ENCODE measurements at regions not wholly inside any gene's neighbourhood (a gene's known extent, or its start where the extent isn't known, plus 50 kb on each side); places are given as distances from the start of the nearest gene placed in this dataset.
"Not testable (repeated sequence)": the region's sequence is repeated elsewhere in the genome, so short reads cannot be mapped to it uniquely, and the experiment has no call there.

DNA sequence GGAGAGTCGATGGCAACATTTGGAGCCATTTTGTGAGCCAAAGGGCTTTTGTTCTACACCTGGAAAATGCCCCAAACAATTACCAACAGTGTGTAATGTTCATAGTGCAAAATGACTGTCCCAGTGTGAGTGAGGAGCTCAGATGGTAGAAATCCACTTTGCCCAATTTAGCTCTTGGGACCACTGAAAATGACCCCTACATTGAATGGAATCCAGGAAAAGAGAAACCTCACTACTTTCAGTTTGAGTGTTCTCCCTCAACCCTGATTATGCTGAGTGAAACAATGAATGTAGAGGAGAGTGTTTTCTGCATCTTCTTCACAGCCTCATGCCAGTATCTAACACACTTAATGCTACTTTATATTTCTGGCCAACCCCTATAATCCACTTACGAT is 84.9 kb upstream of the NRN1 start:
- Mint-ChIP-seq H3K27me3 (peaks cover 22% of the 10 kb centered on the region), H3K27ac (no peak overlapping the region), H3K4me1 (no peaks in the 10 kb centered on the region), H3K4me3 (no peak overlapping the region), H3K36me3 (ENCODE audit: low read depth) (no peaks in the 10 kb centered on the region), H3K9me3 (no peaks in the 10 kb centered on the region)
- ChIA-PET CTCF (no interaction called here), POLR2A (no interaction called here)
- DNase-seq = no peak

DNA sequence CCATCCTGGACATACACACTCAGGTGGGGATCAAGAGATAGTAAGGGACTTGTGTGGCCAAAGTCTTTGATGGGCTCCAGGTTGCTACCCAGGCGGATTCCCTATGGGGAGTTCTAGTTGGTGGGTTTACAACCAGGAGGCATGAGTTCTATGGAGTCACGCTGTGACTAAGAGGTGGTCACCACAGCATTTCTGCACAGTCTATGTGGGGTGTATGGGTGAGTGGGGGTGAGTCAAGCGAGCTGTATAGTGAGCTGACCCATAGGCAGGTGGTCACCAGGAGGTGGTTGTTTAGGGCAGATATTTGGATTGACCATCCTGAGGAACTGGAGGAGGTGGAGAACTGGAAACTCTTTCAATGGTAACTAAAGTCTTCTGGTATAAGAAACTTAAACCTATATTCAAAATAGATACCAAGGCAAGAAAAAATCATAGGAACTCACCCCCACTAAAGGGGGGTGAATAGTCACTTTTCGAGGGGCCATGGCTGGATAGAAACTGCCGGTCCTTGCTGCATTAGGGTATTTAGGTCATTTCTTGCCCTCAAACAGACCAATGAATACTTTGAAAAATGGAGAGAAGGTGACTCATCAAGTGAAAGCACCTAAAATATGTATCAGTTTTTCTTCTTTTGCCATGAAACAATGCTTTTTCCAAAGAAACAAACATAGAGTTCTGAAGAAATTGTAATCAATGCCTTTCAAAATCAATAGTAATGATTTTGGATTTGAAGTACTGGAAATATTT is 84.3 kb upstream of the NRN1 start:
- ChIA-PET CTCF (no interaction called here), POLR2A (no interaction called here)
- no peak for DNase-seq

DNA sequence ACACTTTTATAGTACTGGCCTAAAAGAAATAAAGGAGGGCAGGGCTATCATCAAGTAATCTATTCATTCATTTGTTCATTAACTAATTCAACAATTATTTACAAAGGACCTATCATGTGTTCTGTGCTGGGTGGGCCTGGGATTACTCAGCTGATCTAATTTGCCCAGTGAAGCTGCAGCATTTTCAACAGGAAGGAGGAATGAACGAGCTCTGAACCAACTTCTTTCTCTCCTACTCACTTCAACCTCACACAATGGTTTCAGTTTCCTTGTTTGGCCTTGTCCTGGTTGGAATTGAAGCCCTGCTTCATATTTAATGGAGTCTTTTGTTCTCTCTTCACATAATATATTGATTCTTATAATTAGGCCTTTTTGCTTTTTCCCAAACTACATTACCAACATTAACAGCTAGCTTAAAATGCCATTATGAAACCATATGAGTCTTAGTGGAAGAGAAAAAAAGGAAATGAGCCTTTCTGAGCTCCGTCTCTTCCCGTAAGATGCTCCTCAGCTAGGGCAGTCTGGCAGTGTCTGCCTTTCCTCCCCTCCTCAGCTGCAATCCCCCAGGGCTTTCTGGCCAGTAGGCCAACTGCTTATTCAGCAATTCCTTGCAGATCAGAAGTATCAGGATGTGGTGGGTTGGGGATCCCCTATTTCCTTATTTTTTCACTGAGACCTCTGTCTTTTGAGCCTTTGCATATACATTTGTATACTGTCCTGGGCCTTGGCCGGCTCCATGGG is 79.4 kb upstream of the NRN1 start:
- DNase-seq = no peak
- Mint-ChIP-seq H3K9me3 (peaks cover 3% of the 10 kb centered on the region), H3K36me3 (ENCODE audit: low read depth) (no peaks in the 10 kb centered on the region), H3K27me3 (peaks cover 14% of the 10 kb centered on the region), H3K27ac (no peak overlapping the region), H3K4me1 (no peaks in the 10 kb centered on the region), H3K4me3 (no peak overlapping the region)
- CTCF ChIA-PET = no interaction called here
- POLR2A ChIA-PET = no interaction called here

More for the DNA sequence above, 84.3 kb upstream of the NRN1 start:
- no peaks in the 10 kb centered on the region for H3K36me3 Mint-ChIP-seq (ENCODE audit: low read depth)
- H3K4me3 Mint-ChIP-seq = no peak overlapping the region
- H3K27ac Mint-ChIP-seq = no peak overlapping the region
- H3K4me1 Mint-ChIP-seq = no peaks in the 10 kb centered on the region
- no peaks in the 10 kb centered on the region for H3K9me3 Mint-ChIP-seq
- H3K27me3 Mint-ChIP-seq = peaks cover 22% of the 10 kb centered on the region

DNA sequence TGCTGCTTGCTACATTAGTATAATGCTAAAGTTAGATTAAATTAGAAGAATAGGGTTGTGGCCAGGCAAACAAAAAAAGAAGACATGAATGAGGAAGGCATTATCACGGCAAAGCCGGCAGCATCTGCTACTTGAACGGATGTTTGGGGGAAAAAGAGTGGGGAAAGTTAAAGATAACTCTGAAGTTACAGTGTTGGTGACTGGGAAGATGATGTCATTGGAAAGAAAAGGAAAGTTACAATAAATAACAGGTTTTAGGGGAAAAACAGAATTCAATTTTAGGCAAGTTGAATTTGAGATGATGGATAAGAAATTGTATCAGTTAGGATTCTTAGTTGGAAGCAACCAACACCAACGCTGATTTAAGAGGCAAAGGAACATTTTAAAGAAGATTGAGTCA is 74.2 kb upstream of the NRN1 start:
- no peak overlapping the region for H3K4me3 Mint-ChIP-seq
- CTCF ChIA-PET = no interaction called here
- no peaks in the 10 kb centered on the region for H3K36me3 Mint-ChIP-seq (ENCODE audit: low read depth)
- H3K9me3 Mint-ChIP-seq = peaks cover 6% of the 10 kb centered on the region
- peaks cover 20% of the 10 kb centered on the region for H3K27me3 Mint-ChIP-seq
- no peak overlapping the region for H3K27ac Mint-ChIP-seq
- no peaks in the 10 kb centered on the region for H3K4me1 Mint-ChIP-seq
- DNase-seq = no peak
- POLR2A ChIA-PET = no interaction called here

DNA sequence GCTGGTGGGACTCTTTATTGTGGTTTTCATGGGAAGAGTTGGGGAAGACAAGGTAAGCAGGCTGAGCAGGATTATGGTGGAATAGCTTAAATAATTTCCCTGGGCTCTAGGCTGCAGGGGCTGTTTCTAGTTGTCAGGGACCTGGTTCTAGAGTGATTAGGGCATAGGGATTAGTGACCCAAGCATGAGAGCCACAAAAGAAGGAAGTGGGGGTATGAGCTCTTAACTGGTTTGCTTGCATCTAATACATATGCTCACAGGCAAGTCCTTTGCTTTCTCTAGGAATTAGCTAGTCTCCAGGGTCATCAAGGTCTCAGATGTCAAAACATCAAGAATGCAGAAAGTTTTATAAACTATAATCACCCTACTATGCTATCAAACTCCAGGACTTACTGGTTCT is 67.5 kb upstream of the NRN1 start:
- H3K27ac Mint-ChIP-seq = no peak overlapping the region
- H3K4me3 Mint-ChIP-seq = no peak overlapping the region
- POLR2A ChIA-PET = no interaction called here
- H3K27me3 Mint-ChIP-seq = peaks cover 34% of the 10 kb centered on the region
- H3K9me3 Mint-ChIP-seq = no peaks in the 10 kb centered on the region
- no peaks in the 10 kb centered on the region for H3K4me1 Mint-ChIP-seq
- H3K36me3 Mint-ChIP-seq (ENCODE audit: low read depth) = no peaks in the 10 kb centered on the region
- DNase-seq = no peak
- CTCF ChIA-PET = interaction anchor here (0.7 kb wide), 1 partner anchor 424 kb away, joined by 3 read pairs; no protein-coding TSS in a partner anchor

DNA sequence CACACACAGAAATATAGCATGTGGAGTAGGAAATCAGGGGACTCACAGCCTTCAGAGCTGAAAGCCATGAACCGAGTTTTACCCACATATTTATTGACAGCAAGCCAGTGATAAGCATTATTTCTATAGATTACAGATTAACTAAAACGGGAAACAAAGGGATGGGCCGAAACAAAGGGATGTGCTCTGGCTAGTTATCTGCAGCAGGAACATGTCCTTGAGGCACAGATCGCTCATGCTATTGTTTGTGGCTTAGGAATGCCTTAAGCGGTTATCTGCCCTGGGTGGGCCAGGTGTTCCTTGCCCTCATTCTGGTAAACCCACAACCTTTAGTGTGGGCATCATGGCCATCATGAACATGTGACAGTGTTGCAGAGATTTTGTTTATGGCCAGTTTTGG is 61.4 kb upstream of the NRN1 start:
- DNase-seq; H3K9me3 Mint-ChIP-seq; H3K4me3 Mint-ChIP-seq; POLR2A ChIA-PET; CTCF ChIA-PET; H3K36me3 Mint-ChIP-seq (ENCODE audit: low read depth); H3K4me1 Mint-ChIP-seq; H3K27ac Mint-ChIP-seq: not testable (repeated sequence)
- peaks cover 21% of the 10 kb centered on the region for H3K27me3 Mint-ChIP-seq

DNA sequence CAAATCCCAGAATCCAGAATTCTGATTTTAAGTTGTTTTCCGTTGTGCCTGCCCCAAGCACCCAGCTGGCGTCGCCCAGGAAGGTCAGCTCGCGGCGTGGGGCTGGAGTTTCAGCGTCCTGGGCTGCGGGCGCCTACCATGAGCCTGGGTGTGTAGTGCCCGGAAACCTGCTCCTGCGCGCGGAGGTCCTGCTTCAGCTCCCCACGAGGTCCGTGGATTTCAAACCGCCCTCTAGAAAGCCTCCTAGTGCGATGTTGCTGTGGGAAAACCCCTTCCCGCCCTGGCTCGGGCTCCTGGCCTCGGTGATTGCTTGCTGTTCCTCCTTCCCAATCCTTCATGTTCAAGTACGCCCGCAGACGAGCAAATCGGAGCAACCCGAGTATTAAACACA is 51.3 kb upstream of the NRN1 start:
- no peaks in the 10 kb centered on the region for H3K4me1 Mint-ChIP-seq
- no peaks in the 10 kb centered on the region for H3K9me3 Mint-ChIP-seq
- no peak overlapping the region for H3K27ac Mint-ChIP-seq
- H3K27me3 Mint-ChIP-seq = peaks cover 15% of the 10 kb centered on the region
- no peak overlapping the region for H3K4me3 Mint-ChIP-seq
- H3K36me3 Mint-ChIP-seq (ENCODE audit: low read depth) = no peaks in the 10 kb centered on the region
- CTCF ChIA-PET = interaction anchor here (0.6 to 1.3 kb wide), 3 partner anchors 9 to 759 kb away, joined by 3 to 6 read pairs (median 3); no protein-coding TSS in a partner anchor
- POLR2A ChIA-PET = no interaction called here
- no peak for DNase-seq

DNA sequence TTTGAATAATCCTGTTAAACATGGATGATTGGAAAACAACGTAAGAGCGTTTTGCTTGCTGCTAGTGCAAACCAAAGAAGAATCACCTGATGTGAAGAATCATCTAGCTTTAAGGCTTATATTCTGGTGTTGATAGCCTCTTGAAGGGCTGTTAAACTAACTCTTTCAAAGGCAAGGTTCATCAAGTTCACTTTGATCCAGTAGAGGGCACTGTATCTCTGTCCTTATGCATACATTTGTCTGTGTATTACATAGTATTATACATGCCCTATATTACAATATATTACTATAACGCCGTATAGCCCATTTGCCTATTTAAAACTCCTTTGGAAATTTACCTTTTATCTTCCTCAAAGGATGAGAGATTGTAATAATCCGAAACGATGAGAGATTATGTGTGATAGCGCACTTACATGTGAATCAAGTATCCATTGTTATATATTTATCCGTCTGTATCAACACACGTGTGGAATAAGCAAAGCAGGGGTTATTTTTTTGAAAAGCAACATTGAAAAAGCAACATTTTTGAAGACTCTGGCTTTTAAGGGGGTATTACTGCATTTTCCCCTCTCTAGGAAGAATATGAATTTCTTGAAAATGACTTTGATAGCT is 50.8 kb upstream of the NRN1 start:
- DNase-seq = peak; percentile 39
- no peak overlapping the region for H3K4me3 Mint-ChIP-seq

More for the DNA sequence above, 50.8 kb upstream of the NRN1 start:
- CTCF ChIA-PET = interaction anchor here (0.6 to 1.3 kb wide), 3 partner anchors 9 to 759 kb away, joined by 3 to 6 read pairs (median 3); no protein-coding TSS in a partner anchor
- Mint-ChIP-seq H3K27me3 (peaks cover 15% of the 10 kb centered on the region), H3K27ac (no peak overlapping the region), H3K36me3 (ENCODE audit: low read depth) (no peaks in the 10 kb centered on the region), H3K9me3 (no peaks in the 10 kb centered on the region), H3K4me1 (no peaks in the 10 kb centered on the region)
- POLR2A ChIA-PET = no interaction called here
